Sciatic nerve (tissue), 2 donors: ENCODE measurements at regions not wholly inside any gene's neighbourhood (a gene's known extent, or its start where the extent isn't known, plus 50 kb on each side); places are given as distances from the start of the nearest gene placed in this dataset.
A peak's percentile ranks its signal among the peaks of the same experiment; 100 is the strongest.
"Not testable (repeated sequence)": the region's sequence is repeated elsewhere in the genome, so short reads cannot be mapped to it uniquely, and the experiment has no call there.

ENCODE experiments used
- ATAC-seq: fragments of 200-7000 bp; cut with Tn5 transposase; one replicate; pipeline ENCODE4 v1.9.1; 2020; ENCODE audit warnings: mild to moderate bottlenecking, moderate library complexity
- DNase-seq: peaks from one replicate; pipeline ENCODE4 v3.0.0-alpha.2; 2020; ENCODE audit warnings: low spot score
- intact Hi-C: fragments of 100-400 bp; cut with DNase I; formaldehyde crosslinking; loops from one replicate; pipeline ENCODE4 v1.14.2; 2022
- donor health status: DM: no; HTN: no; CAD: no.
- donor health status: DM: no; HTN: no; CAD: no.

- ATAC-seq (no peak), DNase-seq (no peak)
- intact Hi-C loops = no loop called here
Measured at GRCh38 chr5:82561797-82562196, 283.6 kb upstream of the RPS23 start.

- intact Hi-C loops = no loop called here
- ATAC-seq = no peak
- DNase-seq = no peak
Measured at GRCh38 chr5:82560969-82561368, 282.8 kb upstream of the RPS23 start.

GRCh38 chr5:82560561-82560960 lies 282.4 kb upstream of the RPS23 start:
- ATAC-seq = no peak
- intact Hi-C loops = no loop called here
- no peak for DNase-seq

GRCh38 chr5:82551840-82552385 lies 273.8 kb upstream of the RPS23 start:
- intact Hi-C loops = no loop called here
- DNase-seq (no peak), ATAC-seq (no peak)

- intact Hi-C loops = no loop called here
- ATAC-seq (no peak), DNase-seq (no peak)
Measured at GRCh38 chr5:82551192-82551591, 273.0 kb upstream of the RPS23 start.

GRCh38 chr5:82549263-82549662 lies 271.1 kb upstream of the RPS23 start:
- no peak for ATAC-seq
- DNase-seq = no peak
- intact Hi-C loops = no loop called here

- intact Hi-C loops = no loop called here
- DNase-seq = no peak
Measured at GRCh38 chr5:82544004-82544403, 265.9 kb upstream of the RPS23 start.

GRCh38 chr5:82540301-82540700 lies 262.1 kb upstream of the RPS23 start:
- intact Hi-C loops = no loop called here
- DNase-seq (no peak), ATAC-seq (no peak)

More at GRCh38 chr5:82544004-82544403, 265.9 kb upstream of the RPS23 start:
- ATAC-seq = no peak

- no peak for DNase-seq
- ATAC-seq = peak; percentile 79
- intact Hi-C loops = no loop called here
Measured at GRCh38 chr5:82538339-82539034, 260.3 kb upstream of the RPS23 start.

GRCh38 chr5:82537687-82538306 lies 259.6 kb upstream of the RPS23 start:
- intact Hi-C loops = no loop called here
- DNase-seq (no peak), ATAC-seq (no peak)

- DNase-seq (no peak), ATAC-seq (no peak)
- intact Hi-C loops = no loop called here
Measured at GRCh38 chr5:82534986-82535385, 256.8 kb upstream of the RPS23 start.

- ATAC-seq, DNase-seq, intact Hi-C loops: not testable (repeated sequence)
Measured at GRCh38 chr5:82532075-82532474, 253.9 kb upstream of the RPS23 start.

- DNase-seq (no peak), ATAC-seq (no peak)
- intact Hi-C loops = no loop called here
Measured at GRCh38 chr5:82526540-82526939, 248.4 kb upstream of the RPS23 start.

- DNase-seq (no peak), ATAC-seq (no peak)
- intact Hi-C loops = no loop called here
Measured at GRCh38 chr5:82525626-82526025, 247.5 kb upstream of the RPS23 start.

GRCh38 chr5:82523633-82524032 lies 245.5 kb upstream of the RPS23 start:
- DNase-seq (no peak), ATAC-seq (no peak)
- intact Hi-C loops = no loop called here

- ATAC-seq = peak; percentile 81
- intact Hi-C loops = no loop called here
- no peak for DNase-seq
Measured at GRCh38 chr5:82522897-82523296, 244.7 kb upstream of the RPS23 start.

- intact Hi-C loops = loop anchor here (2.0 kb wide), 1 partner anchor 67 kb away; no protein-coding TSS in a partner anchor
- DNase-seq = no peak
- no peak for ATAC-seq
Measured at GRCh38 chr5:82521431-82522051, 243.4 kb upstream of the RPS23 start.

GRCh38 chr5:82519558-82519957 lies 241.4 kb upstream of the RPS23 start:
- no peak for ATAC-seq
- DNase-seq = no peak
- intact Hi-C loops = no loop called here

- DNase-seq (no peak), ATAC-seq (no peak)
- intact Hi-C loops = no loop called here
Measured at GRCh38 chr5:82517544-82518075, 239.5 kb upstream of the RPS23 start.

- intact Hi-C loops = no loop called here
- no peak for ATAC-seq
- DNase-seq = no peak
Measured at GRCh38 chr5:82513738-82514137, 235.6 kb upstream of the RPS23 start.
